ENCODE measurements at regions not wholly inside any gene's neighbourhood (a gene's known extent, or its start where the extent isn't known, plus 50 kb on each side); places are given as distances from the start of the nearest gene placed in this dataset.
"Not testable (repeated sequence)": the region's sequence is repeated elsewhere in the genome, so short reads cannot be mapped to it uniquely, and the experiment has no call there.

GRCh38 chr2:34143149-34143548, 544.0 kb upstream of the FAM98A start:
- H3K9me3 ChIP-seq (ENCODE audit: low read length): no peaks in the 10 kb centered on the region; the same call in 1 of the 2 replicates
- POLR2A ChIA-PET: no interaction called here
- no peak overlapping the region for H3K4me2 ChIP-seq (ENCODE audit: low read length)
- H3K4me1 ChIP-seq (ENCODE audit: insufficient read depth, low read length, poor library complexity, severe bottlenecking): no peaks in the 10 kb centered on the region
- H3K27ac ChIP-seq (ENCODE audit: low read depth, low read length, poor library complexity, severe bottlenecking): no peak overlapping the region
- no peaks in the 10 kb centered on the region for H4K20me1 ChIP-seq (ENCODE audit: insufficient read depth, low read length)
- H3K79me2 ChIP-seq (ENCODE audit: insufficient read depth, low read depth, low read length): no peaks in the 10 kb centered on the region
- CTCF ChIA-PET (ENCODE audit: unreplicated experiment): no interaction called here
- BruUV-seq (replicated peaks): no TSS peak
- TF ChIP-seq CTCF (conservative IDR thresholded peaks at IDR 0.05; ENCODE audit: low read length) (no peak), EZH2phosphoT487 (IDR thresholded peaks at IDR 0.05; ENCODE audit: borderline replicate concordance, low read depth, low read length) (no peak)
- no peak for DNase-seq (ENCODE audit: low spot score)
- H3K36me3 ChIP-seq (ENCODE audit: insufficient read depth, low read length): no peaks in the 10 kb centered on the region
- intact Hi-C loops (cut with micrococcal nuclease; ENCODE audit: unreplicated experiment): no loop called here
- H3K4me3 ChIP-seq (ENCODE audit: low read depth, low read length, poor library complexity, severe bottlenecking): no peak overlapping the region
- no peaks in the 10 kb centered on the region for H3K9me2 ChIP-seq (ENCODE audit: insufficient read depth, low read length)
- no peak overlapping the region for H2AFZ ChIP-seq (ENCODE audit: low read length)

GRCh38 chr2:34142531-34143008, 543.5 kb upstream of the FAM98A start:
- H3K79me2 ChIP-seq (ENCODE audit: insufficient read depth, low read depth, low read length); H2AFZ ChIP-seq (ENCODE audit: low read length); H3K36me3 ChIP-seq (ENCODE audit: insufficient read depth, low read length); intact Hi-C loops (cut with micrococcal nuclease; ENCODE audit: unreplicated experiment); H3K9me3 ChIP-seq (ENCODE audit: low read length); CTCF ChIA-PET (ENCODE audit: unreplicated experiment); H3K9me2 ChIP-seq (ENCODE audit: insufficient read depth, low read length); BruUV-seq (replicated peaks); DNase-seq (ENCODE audit: low spot score); POLR2A ChIA-PET; H3K4me1 ChIP-seq (ENCODE audit: insufficient read depth, low read length, poor library complexity, severe bottlenecking); H3K27ac ChIP-seq (ENCODE audit: low read depth, low read length, poor library complexity, severe bottlenecking); H3K4me3 ChIP-seq (ENCODE audit: low read depth, low read length, poor library complexity, severe bottlenecking); H3K4me2 ChIP-seq (ENCODE audit: low read length); H4K20me1 ChIP-seq (ENCODE audit: insufficient read depth, low read length): not testable (repeated sequence)

- H3K4me3 ChIP-seq (ENCODE audit: low read depth, low read length, poor library complexity, severe bottlenecking); H3K4me2 ChIP-seq (ENCODE audit: low read length); DNase-seq (ENCODE audit: low spot score); BruUV-seq (replicated peaks); H3K9me2 ChIP-seq (ENCODE audit: insufficient read depth, low read length); intact Hi-C loops (cut with micrococcal nuclease; ENCODE audit: unreplicated experiment); H3K4me1 ChIP-seq (ENCODE audit: insufficient read depth, low read length, poor library complexity, severe bottlenecking); H3K9me3 ChIP-seq (ENCODE audit: low read length); H3K36me3 ChIP-seq (ENCODE audit: insufficient read depth, low read length); H4K20me1 ChIP-seq (ENCODE audit: insufficient read depth, low read length); H3K27ac ChIP-seq (ENCODE audit: low read depth, low read length, poor library complexity, severe bottlenecking); CTCF ChIA-PET (ENCODE audit: unreplicated experiment); H2AFZ ChIP-seq (ENCODE audit: low read length); POLR2A ChIA-PET; H3K79me2 ChIP-seq (ENCODE audit: insufficient read depth, low read depth, low read length): not testable (repeated sequence)
These were observed 534.0 kb upstream of the FAM98A start for GRCh38 chr2:34133065-34133464.

- Histone ChIP-seq H2AFZ (ENCODE audit: low read length) (no peak overlapping the region), H3K4me1 (ENCODE audit: insufficient read depth, low read length, poor library complexity, severe bottlenecking) (no peaks in the 10 kb centered on the region), H3K9me2 (ENCODE audit: insufficient read depth, low read length) (no peaks in the 10 kb centered on the region), H3K4me2 (ENCODE audit: low read length) (no peak overlapping the region), H3K9me3 (ENCODE audit: low read length) (no peaks in the 10 kb centered on the region), H4K20me1 (ENCODE audit: insufficient read depth, low read length) (no peaks in the 10 kb centered on the region), H3K36me3 (ENCODE audit: insufficient read depth, low read length) (no peaks in the 10 kb centered on the region), H3K79me2 (ENCODE audit: insufficient read depth, low read depth, low read length) (no peaks in the 10 kb centered on the region), H3K4me3 (ENCODE audit: low read depth, low read length, poor library complexity, severe bottlenecking) (no peak overlapping the region), H3K27ac (ENCODE audit: low read depth, low read length, poor library complexity, severe bottlenecking) (no peak overlapping the region)
- DNase-seq (ENCODE audit: low spot score): no peak
- ChIA-PET CTCF (ENCODE audit: unreplicated experiment) (no interaction called here), POLR2A (no interaction called here)
- BruUV-seq (replicated peaks): no TSS peak
- intact Hi-C loops (cut with micrococcal nuclease; ENCODE audit: unreplicated experiment): no loop called here
- no peak for TF ChIP-seq CTCF (conservative IDR thresholded peaks at IDR 0.05; ENCODE audit: low read length)
- TF ChIP-seq EZH2phosphoT487 (IDR thresholded peaks at IDR 0.05; ENCODE audit: borderline replicate concordance, low read depth, low read length): no peak
These were observed 527.2 kb upstream of the FAM98A start for GRCh38 chr2:34126279-34126678.

All from OCI-LY7 (cell line).